ENCODE measurements at regions not wholly inside any gene's neighbourhood (a gene's known extent, or its start where the extent isn't known, plus 50 kb on each side); places are given as distances from the start of the nearest gene placed in this dataset.

DNA sequence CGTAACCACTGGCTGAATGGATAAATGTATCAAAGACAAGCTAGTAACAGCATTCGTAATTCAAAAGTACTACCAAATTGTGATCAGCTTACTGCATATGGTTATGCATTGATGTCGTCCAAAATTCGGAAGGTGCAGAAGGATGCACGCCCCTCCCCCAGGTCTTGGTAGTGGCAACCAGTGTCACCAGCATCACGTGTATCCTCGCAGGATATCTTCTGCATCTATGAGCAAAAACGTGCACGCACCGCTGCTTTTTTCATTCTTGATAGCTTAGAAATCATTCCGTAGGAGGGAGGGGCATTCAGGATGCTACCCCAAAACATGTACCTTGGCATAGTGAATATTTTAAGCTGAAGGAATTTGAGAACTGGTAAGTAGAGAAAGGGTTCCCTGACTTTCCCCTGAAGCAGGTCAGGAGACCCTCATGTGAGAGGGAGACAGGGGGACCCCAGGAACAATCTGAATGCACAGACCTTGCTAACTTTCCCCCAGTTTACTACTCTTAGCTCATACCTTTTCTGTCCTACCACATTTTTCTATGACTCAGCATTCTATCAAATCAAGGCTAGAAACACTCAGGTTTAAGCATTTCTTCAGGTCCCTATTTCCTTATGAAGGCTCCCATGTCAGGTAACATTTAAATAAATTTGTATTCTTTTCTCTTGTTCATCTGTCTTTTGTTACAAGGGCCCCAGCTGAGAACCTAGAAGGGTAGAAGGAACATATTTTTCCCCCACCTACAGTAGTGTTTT lies 61.2 kb upstream of the TM9SF2 start:
- H4K20me1 ChIP-seq (replicated peaks; ENCODE audit: control insufficient read depth, extremely low read depth, insufficient read depth, low read length), result no peaks in the 10 kb centered on the region
- TF ChIP-seq GATA2 (IDR thresholded peaks at IDR 0.05; ENCODE audit: insufficient read depth, insufficient read length, low read depth, low read length) (no peak), JUN (IDR thresholded peaks at IDR 0.05; ENCODE audit: borderline replicate concordance, insufficient read depth, insufficient read length, low read depth) (no peak), POLR2A (IDR thresholded peaks at IDR 0.05; ENCODE audit: low read depth, low read length) (no peak)
- intact Hi-C loops (cut with micrococcal nuclease) (loop anchor here (10.0 kb wide), 2 partner anchors 235 to 475 kb away; partner anchors contain the start of gene UBAC2), dilution Hi-C loops (cut with MboI; ENCODE audit: extremely low pct_ligation_motif_present, low sequenced_read_pairs) (no loop called here)
- DNase-seq (ENCODE audit: low read depth, low spot score) (no peak), FAIRE-seq (no peak)
- ChIA-PET POLR2A (no interaction called here), CTCF (interaction anchor here (0.6 to 9.0 kb wide), 7 partner anchors 9 to 339 kb away, joined by 3 to 289 read pairs (median 4); no protein-coding TSS in a partner anchor)
- no peaks in the 10 kb centered on the region for H3K36me3 ChIP-seq (ENCODE audit: control insufficient read depth in 2 of 2, extremely low read depth in 1 of 2, insufficient read depth in 2 of 2, low read length in 2 of 2)
- H3K4me2 ChIP-seq (ENCODE audit: insufficient read depth, low read length), result no peak overlapping the region
- peaks cover 13 to 29% of the 10 kb centered on the region in 2 experiments for H3K27me3 ChIP-seq (ENCODE audit: control insufficient read depth in 2 of 2, insufficient read depth in 2 of 2, low read length in 2 of 2)
- H3K9ac ChIP-seq (replicated peaks; ENCODE audit: extremely low read depth, insufficient read depth, low read length), result no peak overlapping the region
- no TSS peak for BruUV-seq (replicated peaks)
- H3K4me3 ChIP-seq (replicated peaks in 1 of 3; ENCODE audit: insufficient read depth in 1 of 3, low read depth in 1 of 3, low read length in 3 of 3), result no peak overlapping the region
- H3K79me2 ChIP-seq (ENCODE audit: control insufficient read depth, insufficient read depth, low read length), result no peaks in the 10 kb centered on the region
- no peaks in the 10 kb centered on the region for H3K4me1 ChIP-seq (ENCODE audit: control insufficient read depth, extremely low read depth, insufficient read depth, low read length)
- no peaks in the 10 kb centered on the region for H3K9me1 ChIP-seq (replicated peaks; ENCODE audit: control insufficient read depth, extremely low read depth, insufficient read depth, low read length)
- H3K27ac ChIP-seq (ENCODE audit: insufficient read depth, low read depth, low read length), result no peak overlapping the region
- H2AFZ ChIP-seq (ENCODE audit: low read depth, low read length), result no peak overlapping the region
- H3K9me3 ChIP-seq (replicated peaks; ENCODE audit: control insufficient read depth, insufficient read depth, low read length), result no peaks in the 10 kb centered on the region

DNA sequence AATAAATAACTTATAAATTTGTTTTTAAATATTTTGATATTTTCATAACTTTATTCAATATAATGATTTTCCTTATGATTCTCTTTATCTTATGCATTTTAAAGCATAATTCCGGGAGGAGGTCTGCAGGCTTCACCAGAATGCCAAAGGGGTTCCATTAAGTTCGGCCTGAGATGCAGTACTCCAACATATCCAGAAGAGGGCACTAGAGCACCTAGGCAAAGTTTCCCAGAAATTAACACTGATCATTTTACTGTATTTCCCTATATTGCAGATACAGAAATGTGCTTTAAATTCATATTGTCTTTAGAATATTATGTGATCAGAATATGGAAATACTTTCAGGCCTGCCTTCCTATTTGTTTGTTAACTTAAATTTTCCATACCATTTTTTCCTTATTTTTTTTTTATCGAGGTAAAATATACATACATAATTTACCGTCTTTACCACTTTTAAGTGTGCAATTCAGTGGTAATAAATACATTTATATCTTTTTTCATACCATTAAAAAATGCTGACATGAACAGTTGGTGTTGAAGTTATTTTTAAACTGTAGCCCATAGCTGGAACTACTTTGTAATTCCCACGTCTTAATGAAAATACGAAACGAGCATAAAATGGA lies 58.9 kb upstream of the TM9SF2 start:
- peak; percentile 58 for DNase-seq (ENCODE audit: low read depth, low spot score)
- H2AFZ ChIP-seq (ENCODE audit: low read depth, low read length), result no peak overlapping the region
- peak; percentile 83 for FAIRE-seq
- H3K4me3 ChIP-seq (replicated peaks in 1 of 3; ENCODE audit: insufficient read depth in 1 of 3, low read depth in 1 of 3, low read length in 3 of 3), result no peak overlapping the region
- no peak overlapping the region for H3K27ac ChIP-seq (ENCODE audit: insufficient read depth, low read depth, low read length)
- no peaks in the 10 kb centered on the region for H3K79me2 ChIP-seq (ENCODE audit: control insufficient read depth, insufficient read depth, low read length)
- no peak overlapping the region for H3K4me2 ChIP-seq (ENCODE audit: insufficient read depth, low read length)
- H3K27me3 ChIP-seq (ENCODE audit: control insufficient read depth in 2 of 2, insufficient read depth in 2 of 2, low read length in 2 of 2), result peaks cover 13 to 29% of the 10 kb centered on the region in 2 experiments
- H4K20me1 ChIP-seq (replicated peaks; ENCODE audit: control insufficient read depth, extremely low read depth, insufficient read depth, low read length), result no peaks in the 10 kb centered on the region
- intact Hi-C loops (cut with micrococcal nuclease), result loop anchor here (1.0 to 10.0 kb wide), 3 partner anchors 64 to 472 kb away; no protein-coding TSS in a partner anchor
- H3K36me3 ChIP-seq (ENCODE audit: control insufficient read depth in 2 of 2, extremely low read depth in 1 of 2, insufficient read depth in 2 of 2, low read length in 2 of 2), result no peaks in the 10 kb centered on the region
- no TSS peak for BruUV-seq (replicated peaks)
- dilution Hi-C loops (cut with MboI; ENCODE audit: extremely low pct_ligation_motif_present, low sequenced_read_pairs), result no loop called here
- ChIA-PET CTCF (interaction anchor here (0.6 to 5.3 kb wide), 16 partner anchors 14 to 793 kb away, joined by 3 to 81 read pairs (median 4); partner anchors contain the start of genes CLYBL and TM9SF2), POLR2A (no interaction called here)
- no peak for TF ChIP-seq EZH2 (IDR thresholded peaks at IDR 0.05; ENCODE audit: borderline replicate concordance, low read depth, low read length, severe bottlenecking)
- no peak for TF ChIP-seq GATA2 (IDR thresholded peaks at IDR 0.05; ENCODE audit: insufficient read depth, insufficient read length, low read depth, low read length)
- TF ChIP-seq JUN (IDR thresholded peaks at IDR 0.05; ENCODE audit: borderline replicate concordance, insufficient read depth, insufficient read length, low read depth), result no peak
- TF ChIP-seq, protein P1, sequence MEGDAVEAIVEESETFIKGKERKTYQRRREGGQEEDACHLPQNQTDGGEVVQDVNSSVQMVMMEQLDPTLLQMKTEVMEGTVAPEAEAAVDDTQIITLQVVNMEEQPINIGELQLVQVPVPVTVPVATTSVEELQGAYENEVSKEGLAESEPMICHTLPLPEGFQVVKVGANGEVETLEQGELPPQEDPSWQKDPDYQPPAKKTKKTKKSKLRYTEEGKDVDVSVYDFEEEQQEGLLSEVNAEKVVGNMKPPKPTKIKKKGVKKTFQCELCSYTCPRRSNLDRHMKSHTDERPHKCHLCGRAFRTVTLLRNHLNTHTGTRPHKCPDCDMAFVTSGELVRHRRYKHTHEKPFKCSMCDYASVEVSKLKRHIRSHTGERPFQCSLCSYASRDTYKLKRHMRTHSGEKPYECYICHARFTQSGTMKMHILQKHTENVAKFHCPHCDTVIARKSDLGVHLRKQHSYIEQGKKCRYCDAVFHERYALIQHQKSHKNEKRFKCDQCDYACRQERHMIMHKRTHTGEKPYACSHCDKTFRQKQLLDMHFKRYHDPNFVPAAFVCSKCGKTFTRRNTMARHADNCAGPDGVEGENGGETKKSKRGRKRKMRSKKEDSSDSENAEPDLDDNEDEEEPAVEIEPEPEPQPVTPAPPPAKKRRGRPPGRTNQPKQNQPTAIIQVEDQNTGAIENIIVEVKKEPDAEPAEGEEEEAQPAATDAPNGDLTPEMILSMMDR (IDR thresholded peaks at IDR 0.05; ENCODE audit: extremely low read depth in 1 of 2, insufficient read depth in 1 of 2, low read depth in 1 of 2, low read length in 2 of 2), result peak; percentile 66 to 77
- no peak for TF ChIP-seq POLR2A (IDR thresholded peaks at IDR 0.05; ENCODE audit: low read depth, low read length)
- no peak for TF ChIP-seq FOS (IDR thresholded peaks at IDR 0.05; ENCODE audit: borderline replicate concordance, insufficient read depth, low read length)
- no peak for TF ChIP-seq MYC (IDR thresholded peaks at IDR 0.05; ENCODE audit: low read depth, low read length)
- H3K9me3 ChIP-seq (replicated peaks; ENCODE audit: control insufficient read depth, insufficient read depth, low read length), result no peaks in the 10 kb centered on the region
- H3K9ac ChIP-seq (replicated peaks; ENCODE audit: extremely low read depth, insufficient read depth, low read length), result no peak overlapping the region
- no peaks in the 10 kb centered on the region for H3K9me1 ChIP-seq (replicated peaks; ENCODE audit: control insufficient read depth, extremely low read depth, insufficient read depth, low read length)
- no peaks in the 10 kb centered on the region for H3K4me1 ChIP-seq (ENCODE audit: control insufficient read depth, extremely low read depth, insufficient read depth, low read length)
